H9 (cell line): ENCODE measurements at regions not wholly inside any gene's neighbourhood (a gene's known extent, or its start where the extent isn't known, plus 50 kb on each side); places are given as distances from the start of the nearest gene placed in this dataset.

Experiments
- DNase-seq: peaks from one replicate; pipeline ENCODE4 v3.0.0-alpha.2; 2017
- H2AFZ ChIP-seq: one replicate; pipeline ENCODE4 v1.6.1; 2013; ENCODE audit warnings: mild to moderate bottlenecking, low read length, control low read depth, moderate library complexity
- H2AK5ac ChIP-seq: 2 replicates; pipeline ENCODE4 v1.6.1; 2013; ENCODE audit warnings: low read length, control low read depth, mixed read lengths; ENCODE audit not compliant: insufficient read length
- H2BK120ac ChIP-seq: one replicate; pipeline ENCODE4 v1.6.1; 2013; ENCODE audit warnings: low read depth, mild to moderate bottlenecking, low read length, control low read depth, inconsistent platforms; ENCODE audit not compliant: poor library complexity, severe bottlenecking
- H2BK12ac ChIP-seq: 2 replicates; pipeline ENCODE4 v1.6.1; 2013; ENCODE audit warnings: low read length, control low read depth, mixed read lengths, low read depth; ENCODE audit not compliant: insufficient read length
- H2BK15ac ChIP-seq: 2 replicates; pipeline ENCODE4 v1.6.1; 2013; ENCODE audit warnings: low read depth, low read length, control low read depth
- H2BK20ac ChIP-seq: one replicate; pipeline ENCODE4 v1.6.1; 2013; ENCODE audit warnings: low read depth, mild to moderate bottlenecking, low read length, control low read depth, inconsistent platforms; ENCODE audit not compliant: poor library complexity, severe bottlenecking
- H2BK5ac ChIP-seq: 2 replicates; pipeline ENCODE4 v1.6.1; 2013; ENCODE audit warnings: low read length, control low read depth, mixed read lengths; ENCODE audit not compliant: insufficient read length
- H3K14ac ChIP-seq: 2 replicates; pipeline ENCODE4 v1.6.1; 2013; ENCODE audit warnings: low read length, control low read depth; ENCODE audit not compliant: insufficient read depth
- H3K18ac ChIP-seq: 2 replicates; pipeline ENCODE4 v1.6.1; 2013; ENCODE audit warnings: low read depth, mild to moderate bottlenecking, mixed read lengths, low read length, control low read depth; ENCODE audit not compliant: insufficient read length
- H3K23ac ChIP-seq: 2 replicates; pipeline ENCODE4 v1.6.1; 2013; ENCODE audit warnings: low read length, control low read depth, mixed read lengths, low read depth; ENCODE audit not compliant: insufficient read length
- H3K23me2 ChIP-seq: 2 replicates; pipeline ENCODE4 v1.6.1; 2013; ENCODE audit warnings: low read depth, mild to moderate bottlenecking, mixed read lengths, low read length, control low read depth; ENCODE audit not compliant: insufficient read length, poor library complexity, severe bottlenecking
- H3K27ac ChIP-seq: 2 replicates; pipeline ENCODE4 v1.5.1; 2013; ENCODE audit warnings: low read length, control low read depth, mixed read lengths, low read depth; ENCODE audit not compliant: insufficient read length
- H3K27me3 ChIP-seq: 2 replicates; pipeline ENCODE4 v1.6.1; 2013; ENCODE audit warnings: low read length, control low read depth, inconsistent platforms; ENCODE audit not compliant: insufficient read depth
- H3K4ac ChIP-seq: 2 replicates; pipeline ENCODE4 v1.6.1; 2013; ENCODE audit warnings: low read depth, mild to moderate bottlenecking, control low read depth, inconsistent platforms, low read length, moderate library complexity
- H3K4me1 ChIP-seq: 2 replicates; pipeline ENCODE4 v1.6.1; 2013; ENCODE audit warnings: low read length, control low read depth, inconsistent platforms; ENCODE audit not compliant: insufficient read depth
- H3K4me2 ChIP-seq: 2 replicates; pipeline ENCODE4 v1.6.1; 2013; ENCODE audit warnings: low read length, control low read depth, mixed read lengths; ENCODE audit not compliant: insufficient read length, insufficient read depth
- H3K56ac ChIP-seq: 2 replicates; pipeline ENCODE4 v1.6.1; 2013; ENCODE audit warnings: low read depth, mild to moderate bottlenecking, mixed read lengths, low read length, control low read depth; ENCODE audit not compliant: insufficient read length
- H3K79me1 ChIP-seq: 2 replicates; pipeline ENCODE4 v1.6.1; 2013; ENCODE audit warnings: low read depth, mild to moderate bottlenecking, moderate library complexity, low read length, control low read depth, inconsistent platforms; ENCODE audit not compliant: insufficient read depth, poor library complexity, severe bottlenecking
- H3K79me2 ChIP-seq: 2 replicates; pipeline ENCODE4 v1.6.1; 2013; ENCODE audit warnings: low read length, control low read depth, inconsistent platforms; ENCODE audit not compliant: insufficient read depth
- H3K9ac ChIP-seq: 2 replicates; pipeline ENCODE4 v1.6.1; 2013; ENCODE audit warnings: low read length, control low read depth, mixed read lengths; ENCODE audit not compliant: insufficient read length; ENCODE audit errors: extremely low read depth
- H3K9me3 ChIP-seq: one replicate; pipeline ENCODE4 v1.6.1; 2013; ENCODE audit warnings: low read depth, low read length, inconsistent platforms; ENCODE audit not compliant: control insufficient read depth
- H3T11ph ChIP-seq: one replicate; pipeline ENCODE4 v1.6.1; 2013; ENCODE audit warnings: mild to moderate bottlenecking, low read length, control low read depth, inconsistent platforms
- H4K20me1 ChIP-seq: one replicate; pipeline ENCODE4 v1.6.1; 2013; ENCODE audit not compliant: control insufficient read depth, insufficient read length, insufficient read depth
- H4K5ac ChIP-seq: 2 replicates; pipeline ENCODE4 v1.6.1; 2013; ENCODE audit warnings: low read depth, mild to moderate bottlenecking, mixed read lengths, low read length, control low read depth; ENCODE audit not compliant: insufficient read length
- H4K8ac ChIP-seq: replicated peaks from 2 replicates; pipeline ENCODE4 v1.6.1; 2013; ENCODE audit warnings: low read length, control low read depth, mixed read lengths, low read depth; ENCODE audit not compliant: insufficient read length
- H4K91ac ChIP-seq: 2 replicates; pipeline ENCODE4 v1.6.1; 2013; ENCODE audit warnings: low read depth, mild to moderate bottlenecking, moderate library complexity, mixed read lengths, low read length, control low read depth; ENCODE audit not compliant: insufficient read length
- H3K27ac Mint-ChIP-seq, 3 experiments: 2 replicates in 2 of 3; 3 replicates in 1 of 3; pipeline ENCODE4 v1.8.0; 2020 to 2021; ENCODE audit warnings: mixed read lengths in 3 of 3, mild to moderate bottlenecking in 1 of 3, moderate library complexity in 1 of 3
- H3K27me3 Mint-ChIP-seq: 2 replicates; pipeline ENCODE4 v1.8.0; 2021; ENCODE audit warnings: low read depth, mild to moderate bottlenecking, moderate library complexity, mixed read lengths
- H3K36me3 Mint-ChIP-seq, 3 experiments: 2 replicates in 2 of 3; 3 replicates in 1 of 3; pipeline ENCODE4 v1.8.0; 2020 to 2021; ENCODE audit warnings: low read depth in 3 of 3, mixed read lengths in 3 of 3; ENCODE audit not compliant: insufficient read depth in 1 of 3
- H3K4me1 Mint-ChIP-seq, 2 experiments: 2 replicates each; pipeline ENCODE4 v1.8.0; 2020; ENCODE audit warnings: mixed read lengths in 2 of 2
- H3K4me3 Mint-ChIP-seq, 2 experiments: 2 replicates in 1 of 2; 3 replicates in 1 of 2; pipeline ENCODE4 v1.8.0; 2020 to 2021; ENCODE audit warnings: mild to moderate bottlenecking in 2 of 2, mixed read lengths in 2 of 2, moderate library complexity in 1 of 2
- H3K9me3 Mint-ChIP-seq, 2 experiments: 2 replicates in 1 of 2; 3 replicates in 1 of 2; pipeline ENCODE4 v1.8.0; 2020; ENCODE audit warnings: mild to moderate bottlenecking in 2 of 2, mixed read lengths in 2 of 2, moderate library complexity in 1 of 2
- CTCF ChIP-seq: fragments of 200-600 bp; sonication (generic); conservative IDR thresholded peaks from 3 replicates; pipeline ENCODE4 v1.8.0; 2021; ENCODE audit warnings: antibody characterized with exemption, mild to moderate bottlenecking

- Histone ChIP-seq H2AFZ (no peak overlapping the region), H3K23ac (no peak overlapping the region), H3K18ac (no peak overlapping the region), H2BK15ac (no peak overlapping the region), H3K23me2 (no peaks in the 10 kb centered on the region), H3K4me1 (no peaks in the 10 kb centered on the region), H2BK5ac (no peak overlapping the region), H4K8ac (no peak overlapping the region), H3T11ph (no peak overlapping the region), H3K27me3 (no peaks in the 10 kb centered on the region), H3K4ac (no peak overlapping the region), H4K20me1 (no peaks in the 10 kb centered on the region), H3K9me3 (no peaks in the 10 kb centered on the region), H3K79me1 (no peaks in the 10 kb centered on the region), H3K9ac (no peak overlapping the region), H4K5ac (no peak overlapping the region), H3K4me2 (no peak overlapping the region), H3K27ac (no peak overlapping the region), H3K79me2 (no peaks in the 10 kb centered on the region), H2AK5ac (no peak overlapping the region), H4K91ac (no peak overlapping the region), H2BK20ac (no peak overlapping the region), H2BK120ac (no peak overlapping the region), H3K14ac (no peak overlapping the region), H3K56ac (no peak overlapping the region), H2BK12ac (no peak overlapping the region)
- Mint-ChIP-seq H3K9me3 (no peaks in the 10 kb centered on the region), H3K27ac (no peak overlapping the region), H3K4me3 (no peak overlapping the region), H3K4me1 (no peaks in the 10 kb centered on the region; a peak in 3 of 4 replicates), H3K36me3 (no peaks in the 10 kb centered on the region), H3K27me3 (no peaks in the 10 kb centered on the region)
- no peak for DNase-seq
- TF ChIP-seq CTCF: no peak
Measured at GRCh38 chr1:213617133-213617532, 370.6 kb upstream of the PROX1 start.
